KBM-7 (cell line): ENCODE measurements at regions not wholly inside any gene's neighbourhood (a gene's known extent, or its start where the extent isn't known, plus 50 kb on each side); places are given as distances from the start of the nearest gene placed in this dataset.
"Not testable (repeated sequence)": the region's sequence is repeated elsewhere in the genome, so short reads cannot be mapped to it uniquely, and the experiment has no call there.

Source experiments
- DNase-seq: peaks from one replicate; pipeline ENCODE4 v3.0.0-alpha.2; 2015
- in situ Hi-C: fragments of 300-500 bp; cut with MboI; formaldehyde crosslinking; loops from 2 replicates; pipeline ENCODE4 v1.14.3; 2020; ENCODE audit warnings: low sequenced_read_pairs, low pct_unique_long_range_greater_than_20kb, mixed read lengths

DNA sequence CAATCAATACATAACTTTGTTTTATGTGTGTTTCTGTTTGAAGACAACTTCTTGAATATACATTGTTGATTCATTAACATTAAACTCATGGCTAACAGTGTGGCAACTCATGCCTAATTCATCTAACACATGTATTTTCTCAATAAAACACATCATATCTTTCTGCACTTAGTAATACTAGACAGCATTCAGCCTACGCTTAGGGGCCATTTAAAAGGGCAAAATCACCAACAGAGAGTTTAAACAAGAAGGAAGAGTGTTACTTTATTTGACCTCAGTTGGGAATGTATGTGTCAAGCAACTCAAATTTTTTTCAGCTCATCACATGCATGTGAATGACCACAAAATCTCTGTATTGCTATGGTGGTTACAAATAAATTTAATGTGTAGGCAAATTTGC, 128.8 kb upstream of the AADACL2 start:
- in situ Hi-C loops = no loop called here
- no peak for DNase-seq

DNA sequence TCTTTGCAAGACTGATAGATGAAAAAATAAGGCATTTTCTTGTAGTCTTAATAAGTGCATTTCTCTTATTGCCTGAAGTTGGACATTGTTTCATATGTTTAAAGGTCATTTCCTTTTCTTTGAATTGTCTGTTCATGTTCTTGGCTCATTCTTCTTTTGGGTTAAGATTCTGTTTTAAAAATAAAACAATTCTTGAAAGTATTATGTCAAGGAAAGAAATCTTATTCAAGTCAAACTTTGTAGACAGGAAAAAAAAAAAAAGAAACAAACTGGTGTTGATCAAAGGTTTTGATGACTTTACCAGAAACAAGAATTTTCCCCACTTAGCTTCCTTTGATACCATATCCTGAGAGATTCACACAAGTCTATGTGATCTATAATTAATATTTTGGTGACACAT, 132.9 kb upstream of the AADACL2 start:
- in situ Hi-C loops = no loop called here
- no peak for DNase-seq

DNA sequence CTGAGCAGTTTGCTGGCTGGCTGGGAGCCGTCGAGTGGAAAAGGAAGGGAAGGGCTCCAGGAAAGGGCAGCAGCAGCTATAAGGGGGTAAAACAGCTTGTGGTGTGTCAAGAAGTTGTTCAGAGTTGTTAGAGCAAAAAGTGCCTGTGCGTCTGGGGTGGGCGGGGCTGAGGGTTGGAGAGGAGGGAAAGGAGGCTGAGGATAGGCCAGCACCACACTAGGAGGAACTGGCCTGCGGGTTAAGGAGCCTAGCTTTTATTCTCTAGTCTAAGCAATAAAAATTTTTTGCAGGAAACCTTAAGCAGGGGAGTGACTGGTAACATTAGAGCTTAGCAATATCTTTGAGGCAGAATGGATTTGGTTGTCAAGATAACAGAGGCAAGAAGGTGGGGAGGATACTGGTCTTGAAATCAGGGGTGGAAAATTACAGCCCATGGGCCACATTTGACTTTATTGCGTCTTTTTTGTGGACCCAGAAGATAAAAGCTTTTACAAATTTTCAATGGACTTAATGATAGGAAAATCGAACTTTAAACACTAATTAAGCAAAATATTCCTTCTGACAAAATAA, 134.5 kb upstream of the AADACL2 start:
- in situ Hi-C loops = no loop called here
- peak; percentile 62 for DNase-seq

DNA sequence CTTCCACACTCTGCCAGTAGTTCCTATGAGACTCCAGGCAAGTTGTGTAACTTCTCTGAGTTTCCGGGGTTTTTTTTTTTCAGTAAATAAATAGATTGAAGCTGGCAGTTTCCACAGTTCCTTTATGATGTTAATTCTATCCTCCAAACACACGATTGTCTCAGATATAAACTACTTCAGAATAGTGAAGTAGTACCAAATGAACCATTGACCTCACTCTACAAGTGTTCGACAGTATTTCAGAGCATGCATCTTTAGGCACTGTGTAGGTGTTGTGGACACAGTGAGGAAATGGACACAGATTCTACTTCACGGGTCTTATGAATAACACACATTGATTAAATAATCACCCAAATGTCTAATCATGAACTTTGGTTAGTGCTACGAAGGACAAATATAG, 136.1 kb upstream of the IGSF10 start:
- in situ Hi-C loops = no loop called here
- no peak for DNase-seq

DNA sequence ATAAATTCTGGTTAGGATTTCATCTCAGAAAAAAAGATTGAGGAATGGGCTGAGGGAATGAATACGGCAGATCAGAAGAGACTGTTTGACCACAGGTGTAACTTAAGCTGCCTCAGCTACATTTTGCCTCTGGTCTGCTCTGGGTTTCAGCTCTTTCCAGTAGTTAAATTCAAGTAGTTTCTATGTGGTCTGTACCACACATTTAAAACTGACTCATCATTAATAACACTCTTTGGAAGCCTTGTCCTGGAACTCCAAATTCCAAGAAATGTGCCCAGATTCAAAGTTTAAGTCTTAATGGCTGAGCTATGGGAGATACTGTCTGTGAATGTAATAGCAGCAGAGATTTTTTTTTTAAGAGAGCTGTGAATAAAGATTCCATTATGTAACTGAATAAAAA, 133.1 kb upstream of the IGSF10 start:
- in situ Hi-C loops = no loop called here

DNA sequence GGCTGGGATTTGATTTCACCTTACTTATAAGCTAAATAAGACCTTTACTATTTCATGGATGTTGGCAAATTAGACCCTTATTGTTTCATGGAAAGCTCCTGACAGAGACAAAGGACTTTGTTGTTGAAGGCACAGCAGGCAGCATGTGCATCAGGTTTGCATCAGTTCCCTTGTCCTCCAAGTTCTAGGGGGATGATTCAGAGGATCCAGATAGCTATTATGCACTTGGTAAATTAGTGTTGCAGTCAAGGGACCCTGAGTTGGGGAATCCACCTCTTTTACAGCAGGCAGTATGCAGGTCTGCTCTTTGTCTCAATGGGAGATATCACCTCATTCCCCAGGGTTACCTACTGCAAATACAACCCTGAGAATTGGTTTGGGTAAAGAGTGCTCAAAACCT, 131.4 kb upstream of the IGSF10 start:
- in situ Hi-C loops = no loop called here
- no peak for DNase-seq

More for the DNA sequence above, 133.1 kb upstream of the IGSF10 start:
- DNase-seq = no peak

DNA sequence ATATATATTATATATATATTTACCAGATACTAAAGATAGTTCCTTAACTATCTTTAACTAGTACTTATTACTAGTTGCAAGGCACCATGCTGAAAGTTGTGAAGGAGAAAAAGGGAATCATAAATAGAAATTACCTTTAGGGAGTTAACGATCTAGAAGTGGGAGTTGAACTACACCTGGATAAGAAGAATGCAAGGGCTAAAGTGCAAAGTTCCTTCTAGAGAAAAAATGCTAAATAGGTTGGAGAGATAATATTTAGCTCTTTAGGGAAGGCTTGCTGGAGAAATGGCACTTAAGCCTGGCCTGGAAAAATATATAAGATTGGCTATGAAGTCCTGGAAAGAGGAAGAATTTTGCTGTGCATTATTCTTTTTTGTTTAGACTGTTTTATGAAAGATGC, 130.6 kb upstream of the IGSF10 start:
- in situ Hi-C loops = no loop called here

DNA sequence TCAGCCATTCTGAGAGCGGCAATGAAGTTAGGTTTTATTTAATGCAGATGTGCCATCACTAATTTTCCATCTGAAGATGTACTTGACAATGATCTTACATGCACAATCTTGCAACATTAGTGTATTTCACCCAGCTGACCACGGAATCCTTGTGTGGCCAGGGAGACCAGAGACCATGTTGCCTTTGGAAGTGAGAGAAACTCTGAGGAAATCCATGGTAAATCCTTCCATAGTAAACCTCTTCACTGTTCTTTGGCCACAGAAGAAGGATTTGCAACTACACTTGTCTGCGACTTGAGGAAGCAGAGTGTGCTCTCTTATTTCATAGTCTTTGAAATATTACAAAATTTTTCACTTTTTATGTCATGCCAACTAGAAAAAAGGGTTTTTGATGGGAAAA, 128.4 kb upstream of the IGSF10 start:
- in situ Hi-C loops = no loop called here
- no peak for DNase-seq

More for the DNA sequence above, 130.6 kb upstream of the IGSF10 start:
- DNase-seq = no peak

DNA sequence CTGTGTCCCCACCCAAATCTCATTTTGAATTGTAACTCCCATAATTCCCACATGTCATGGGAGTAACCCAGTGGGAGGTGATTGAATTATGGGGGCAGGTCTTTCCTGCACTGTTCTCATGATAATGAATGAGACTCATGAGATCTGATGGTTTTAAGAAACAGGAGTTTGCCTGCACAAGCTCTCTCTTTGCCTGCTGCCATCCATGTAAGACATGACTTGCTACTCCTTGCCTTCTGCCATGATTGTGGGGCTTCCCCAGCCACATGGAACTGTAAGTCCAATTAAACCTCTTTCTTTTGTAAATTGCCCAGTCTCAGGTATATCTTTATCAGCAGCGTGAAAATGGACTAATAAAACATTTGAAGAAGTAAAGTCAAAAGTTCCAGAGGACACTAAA, 126.8 kb upstream of the IGSF10 start:
- DNase-seq, in situ Hi-C loops: not testable (repeated sequence)

DNA sequence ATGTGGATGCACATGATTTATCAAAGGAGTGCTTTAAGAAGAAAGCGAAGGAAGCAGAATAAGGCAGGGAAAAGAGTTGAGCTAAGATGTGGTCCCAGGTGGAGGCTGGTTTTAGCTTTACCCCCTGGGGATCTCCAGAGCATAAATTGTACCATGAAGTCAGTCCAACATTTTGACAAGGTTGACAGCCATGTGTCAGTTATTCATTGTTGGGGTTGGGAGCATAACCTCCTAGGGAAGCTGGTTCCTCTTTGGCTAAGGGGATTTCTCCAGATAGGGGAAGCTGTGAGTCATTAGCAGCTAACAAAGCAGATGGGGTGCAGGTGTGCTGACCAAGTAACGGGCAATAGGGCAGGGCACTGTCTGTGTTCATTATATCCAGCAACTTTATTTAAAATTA, 123.7 kb upstream of the IGSF10 start:
- in situ Hi-C loops = no loop called here

DNA sequence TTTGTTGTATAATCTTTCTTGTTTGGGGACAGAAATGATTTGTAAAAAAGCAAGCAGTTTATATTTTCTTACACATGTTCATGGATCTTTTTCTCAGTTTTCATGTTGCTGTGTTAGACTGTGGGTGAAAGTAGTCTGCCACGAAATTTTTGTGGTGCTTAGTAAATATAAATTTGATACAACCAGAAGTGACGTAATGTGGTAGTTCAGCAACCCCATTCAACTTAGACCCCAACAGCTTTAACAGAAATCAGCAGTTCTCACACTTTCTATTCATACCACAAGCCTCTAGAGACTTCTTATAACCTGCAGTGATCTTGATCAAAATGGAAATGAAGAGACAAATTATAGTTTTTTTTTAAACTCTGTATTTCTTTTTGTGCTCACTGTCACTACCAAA, 120.2 kb upstream of the IGSF10 start:
- in situ Hi-C loops = no loop called here
- DNase-seq = no peak

More for the DNA sequence above, 123.7 kb upstream of the IGSF10 start:
- peak; percentile 63 for DNase-seq

DNA sequence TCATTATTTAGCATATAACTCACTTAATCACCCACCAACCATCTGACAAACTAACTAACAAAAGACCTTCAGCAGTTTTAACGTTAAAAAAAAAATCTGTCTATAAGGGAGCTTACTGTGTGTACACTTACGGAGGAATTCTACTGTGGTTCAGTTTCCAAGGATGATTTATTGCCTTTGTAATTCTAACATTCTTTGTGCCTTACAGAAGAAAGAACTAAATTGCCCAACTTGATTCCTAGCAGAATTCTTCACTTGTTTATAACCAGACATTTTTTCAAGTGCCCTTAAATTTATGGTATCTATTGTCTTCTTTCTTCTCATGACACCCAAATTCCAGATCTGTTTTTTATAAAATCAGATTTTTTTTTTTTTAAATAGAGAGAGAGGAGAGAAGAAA, 119.7 kb upstream of the IGSF10 start:
- no peak for DNase-seq
- in situ Hi-C loops = no loop called here

DNA sequence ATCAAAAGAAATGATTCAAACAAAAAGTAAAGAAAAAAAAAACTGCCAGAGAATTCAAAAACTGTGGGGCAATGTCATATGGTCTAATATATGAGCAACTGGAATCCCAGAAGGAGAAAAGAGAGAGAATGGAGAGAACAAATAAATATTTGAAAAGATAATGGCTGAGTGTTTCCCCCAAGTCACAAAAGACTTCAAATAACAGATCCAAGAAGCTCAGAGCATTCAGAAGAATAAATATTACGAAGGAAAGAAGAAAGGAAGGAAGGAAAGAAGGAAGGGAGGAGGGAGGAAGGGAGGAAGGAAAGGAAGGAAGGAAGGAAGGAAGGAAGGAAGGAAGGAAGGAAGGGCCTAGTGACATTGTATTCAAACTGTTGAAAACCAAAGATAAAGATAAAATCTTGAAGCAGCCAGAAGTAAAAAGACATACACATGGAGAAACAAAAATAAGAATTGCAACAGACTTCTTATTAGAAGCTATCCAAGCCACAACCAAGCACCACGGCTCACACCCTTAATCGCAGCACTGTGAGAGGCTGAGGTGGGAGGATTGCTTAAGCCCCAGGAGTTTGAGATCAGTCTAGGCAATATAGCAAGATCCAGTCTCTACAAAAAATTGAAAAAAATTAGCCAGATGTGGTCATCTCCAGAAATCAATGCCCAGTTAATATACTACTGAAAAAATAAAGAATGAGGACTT, 118.9 kb upstream of the IGSF10 start:
- no peak for DNase-seq
- in situ Hi-C loops = no loop called here

DNA sequence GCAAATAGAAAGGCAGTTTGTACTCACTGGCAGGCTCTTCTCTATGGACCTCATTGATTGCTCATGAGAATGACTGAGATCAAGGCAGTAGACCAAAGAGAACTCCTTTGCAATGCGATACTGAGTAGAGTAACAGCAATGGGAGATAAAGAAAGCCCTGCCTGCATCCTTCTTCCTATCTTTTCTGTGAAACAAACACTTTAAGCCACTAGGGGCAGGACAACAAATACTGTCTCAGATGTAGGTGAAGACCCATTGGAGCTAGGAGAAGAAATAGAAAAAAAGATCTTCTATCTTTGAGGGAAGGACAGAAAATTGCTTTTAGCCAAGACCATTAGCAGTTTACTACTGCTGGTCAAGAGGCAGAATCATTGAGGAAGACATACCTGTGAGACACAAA, 117.6 kb upstream of the IGSF10 start:
- in situ Hi-C loops = no loop called here
- no peak for DNase-seq

DNA sequence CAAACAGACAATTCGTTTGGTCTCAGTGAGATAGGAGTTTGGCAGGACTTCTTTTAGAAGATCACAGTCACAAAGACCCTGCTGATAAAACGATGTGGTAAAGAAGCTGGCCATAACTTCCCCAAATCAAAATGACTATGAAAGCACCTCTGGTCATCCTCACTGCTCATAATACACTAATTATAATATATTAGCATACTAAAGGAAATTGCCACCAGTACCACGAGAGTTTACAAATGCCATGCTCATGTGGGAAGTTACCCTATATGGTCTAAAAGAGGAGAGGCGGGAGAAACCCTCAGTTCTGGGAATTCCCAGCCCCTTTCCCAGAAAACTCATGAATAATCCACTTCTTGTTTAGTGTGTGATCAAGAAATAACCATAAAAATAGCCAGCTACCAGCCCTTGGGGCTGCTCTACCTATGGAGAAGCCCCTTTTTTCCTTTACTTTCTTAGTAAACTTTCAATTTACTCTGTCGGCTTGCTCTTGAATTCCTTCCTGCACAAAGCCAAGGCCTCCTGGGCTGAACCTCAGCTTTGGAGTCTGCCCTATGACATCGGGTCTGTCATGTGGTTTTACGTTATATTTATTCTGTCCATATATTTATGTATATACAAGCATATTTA, 115.8 kb upstream of the IGSF10 start:
- in situ Hi-C loops = no loop called here
- DNase-seq = no peak

DNA sequence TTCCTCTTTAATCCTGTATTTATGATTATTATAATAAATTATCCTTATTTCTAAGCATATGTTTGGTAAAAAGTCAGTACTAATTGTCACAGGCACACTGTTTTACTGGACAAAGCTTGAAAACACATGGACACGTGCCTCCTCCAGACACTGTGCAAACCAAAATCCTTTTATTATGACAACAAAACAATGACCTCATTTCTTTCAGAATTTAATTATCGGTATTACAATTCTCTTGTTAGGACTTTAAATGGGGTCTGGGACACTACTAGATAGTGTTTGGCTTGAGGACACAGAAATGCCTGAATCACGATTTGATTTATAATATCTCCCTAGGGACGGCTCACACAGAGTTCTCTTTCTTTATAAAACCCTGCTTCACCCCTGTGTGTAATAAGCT, 107.3 kb upstream of the IGSF10 start:
- DNase-seq = no peak
- in situ Hi-C loops = no loop called here

DNA sequence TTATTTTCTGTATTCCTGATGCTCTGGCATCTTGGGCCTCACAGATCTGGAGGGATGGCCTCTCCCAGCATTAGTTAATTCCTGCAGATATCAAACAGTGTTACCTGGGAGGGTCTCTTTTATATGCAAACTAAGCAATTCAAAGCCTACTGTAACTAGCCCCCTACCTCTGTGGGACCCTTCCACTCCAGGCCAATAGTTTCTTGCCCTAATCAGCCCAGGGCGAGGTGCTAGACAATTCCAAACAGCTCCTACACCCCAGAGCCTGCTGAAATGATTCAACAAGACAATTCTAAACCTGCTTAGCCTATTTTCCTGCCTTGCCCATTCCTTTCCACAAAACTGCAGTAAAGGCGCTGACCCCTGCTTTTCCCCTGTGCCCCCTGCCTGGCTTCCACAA, 106.6 kb upstream of the IGSF10 start:
- in situ Hi-C loops = no loop called here
- no peak for DNase-seq

DNA sequence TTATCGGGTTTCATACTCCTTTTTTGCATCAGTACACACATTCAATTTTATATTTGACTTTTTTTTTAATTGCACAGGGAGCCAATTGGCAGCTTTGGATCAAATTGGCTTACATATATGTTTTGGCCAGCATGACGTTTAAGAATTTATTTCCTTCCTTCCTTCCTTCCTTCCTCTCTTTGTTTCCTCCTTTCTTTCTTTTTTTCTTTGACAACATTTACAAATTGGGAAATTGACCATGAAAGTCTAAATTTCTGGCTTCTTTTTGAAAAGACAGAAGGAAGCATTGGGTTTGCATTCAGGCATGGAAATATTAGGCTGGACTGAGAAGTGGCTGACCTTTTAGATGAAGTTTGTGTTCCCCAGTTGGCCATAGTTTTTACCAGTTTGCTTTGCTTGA, 103.4 kb upstream of the IGSF10 start:
- in situ Hi-C loops = no loop called here
- DNase-seq = no peak

DNA sequence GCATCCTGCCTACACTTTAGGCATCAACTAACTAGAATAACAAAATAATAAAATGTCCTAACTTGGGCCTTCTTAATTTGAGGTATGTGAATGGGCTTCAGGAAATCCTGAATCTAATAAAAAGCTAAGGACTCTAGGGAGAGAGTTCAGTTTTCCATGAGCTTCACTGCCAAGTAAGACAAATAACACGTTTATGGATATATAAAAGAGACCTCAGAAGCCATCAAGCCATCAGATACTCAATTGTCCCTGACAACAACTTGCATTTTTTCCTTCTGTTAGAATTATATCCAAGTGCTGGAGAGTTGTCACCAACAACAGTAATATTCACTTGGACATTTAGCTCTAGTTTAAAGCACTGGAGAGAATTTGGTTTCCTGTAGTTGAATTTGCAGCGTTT, 102.4 kb upstream of the IGSF10 start:
- DNase-seq = no peak
- in situ Hi-C loops = no loop called here

DNA sequence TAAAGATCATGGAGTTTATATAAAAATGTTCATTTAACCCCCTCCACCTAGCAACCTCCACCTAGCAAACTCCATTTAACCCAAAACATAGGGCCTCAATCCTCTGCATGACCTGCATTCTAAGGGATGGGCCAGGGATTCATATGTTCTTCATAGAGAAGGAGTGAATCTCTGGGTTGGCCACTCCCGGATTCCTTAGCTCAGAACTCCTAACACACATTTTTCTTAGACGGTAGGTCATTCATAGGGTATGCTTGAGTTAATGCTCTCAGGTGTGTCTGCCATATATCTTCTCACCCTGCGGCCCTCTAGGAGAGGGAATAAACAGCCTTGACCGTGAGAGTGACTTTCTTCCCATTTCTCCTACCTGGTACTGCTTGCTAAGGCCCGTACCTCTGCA, 102.0 kb upstream of the IGSF10 start:
- in situ Hi-C loops = no loop called here
- DNase-seq = no peak

DNA sequence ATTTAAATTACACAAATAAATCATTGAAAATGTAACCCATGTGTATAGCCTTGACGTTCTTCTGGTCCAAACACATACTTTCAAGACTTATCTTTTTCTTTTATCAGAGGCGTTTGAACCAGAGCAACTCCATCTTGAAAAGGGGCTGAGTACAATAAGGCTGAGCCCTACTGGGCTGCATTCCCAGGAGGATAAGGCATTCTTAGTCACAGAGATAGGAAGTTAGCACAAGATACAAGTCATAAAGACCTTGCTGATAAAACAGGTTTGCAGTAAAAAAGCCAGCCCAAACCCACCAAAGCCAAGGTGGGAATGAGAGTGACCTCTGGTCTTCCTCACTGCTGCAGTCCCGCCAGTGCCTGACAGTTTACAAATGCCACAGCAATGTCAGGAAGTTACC, 101.0 kb upstream of the IGSF10 start:
- DNase-seq = no peak

More for the DNA sequence above, 101.0 kb upstream of the IGSF10 start:
- in situ Hi-C loops = no loop called here
